NT2/D1 (cell line): ENCODE measurements at regions not wholly inside any gene's neighbourhood (a gene's known extent, or its start where the extent isn't known, plus 50 kb on each side); places are given as distances from the start of the nearest gene placed in this dataset.

Experiments used
- SUZ12 ChIP-seq: IDR thresholded peaks from 2 replicates; pipeline ENCODE4 v1.6.1; 2011; ENCODE audit not compliant: insufficient read length, insufficient read depth; ENCODE audit errors: extremely low read depth
- YY1 ChIP-seq: IDR thresholded peaks from 2 replicates; pipeline ENCODE4 v1.6.1; 2011; ENCODE audit not compliant: insufficient read length, insufficient read depth
- ZNF274 ChIP-seq: IDR thresholded peaks from 2 replicates; pipeline ENCODE4 v1.6.1; 2011; ENCODE audit warnings: mild to moderate bottlenecking, low read depth, low read length

GRCh38 chr5:39541920-39542319, 117.1 kb upstream of the DAB2 start:
- TF ChIP-seq YY1 (no peak), ZNF274 (no peak), SUZ12 (no peak)
